Hematopoietic multipotent progenitor cell treated with erythropoietin and hydrocortisone succinate and interleukin-3 and kit ligand, for 8 days (in vitro differentiated cells): ENCODE measurements at regions not wholly inside any gene's neighbourhood (a gene's known extent, or its start where the extent isn't known, plus 50 kb on each side); places are given as distances from the start of the nearest gene placed in this dataset.

Experiments used
- DNase-seq: peaks from one replicate; pipeline ENCODE4 v3.0.0-alpha.2; 2015

GRCh38 chr15:46450112-46450809 is 815.4 kb downstream of the SQOR start:
- DNase-seq: no peak

GRCh38 chr15:46450810-46451182 is 816.0 kb downstream of the SQOR start:
- no peak for DNase-seq

- DNase-seq: no peak
Measured at GRCh38 chr15:46452297-46452820, 817.5 kb downstream of the SQOR start.

- DNase-seq: no peak
Measured at GRCh38 chr15:46456456-46456855, 821.6 kb downstream of the SQOR start.

- no peak for DNase-seq
Measured at GRCh38 chr15:46460431-46461094, 825.7 kb downstream of the SQOR start.

GRCh38 chr15:46461416-46461815 is 826.6 kb downstream of the SQOR start:
- DNase-seq: no peak

GRCh38 chr15:46467041-46467440 is 832.2 kb downstream of the SQOR start:
- no peak for DNase-seq

- DNase-seq: no peak
Measured at GRCh38 chr15:46471096-46471495, 836.3 kb downstream of the SQOR start.

- no peak for DNase-seq
Measured at GRCh38 chr15:46489276-46489675, 854.4 kb downstream of the SQOR start.

- no peak for DNase-seq
Measured at GRCh38 chr15:46496491-46497115, 861.8 kb downstream of the SQOR start.

- no peak for DNase-seq
Measured at GRCh38 chr15:46502667-46503066, 867.8 kb downstream of the SQOR start.

GRCh38 chr15:46518381-46518780 is 883.6 kb downstream of the SQOR start:
- DNase-seq: no peak

GRCh38 chr15:46523701-46524100 is 888.9 kb downstream of the SQOR start:
- DNase-seq: no peak

- no peak for DNase-seq
Measured at GRCh38 chr15:46525984-46526725, 891.3 kb downstream of the SQOR start.

GRCh38 chr15:46526726-46527110 is 891.9 kb downstream of the SQOR start:
- no peak for DNase-seq

- no peak for DNase-seq
Measured at GRCh38 chr15:46543626-46544025, 908.8 kb downstream of the SQOR start.

- DNase-seq: no peak
Measured at GRCh38 chr15:46548989-46549388, 914.2 kb downstream of the SQOR start.

GRCh38 chr15:46552316-46552715 is 917.5 kb downstream of the SQOR start:
- DNase-seq: no peak

- DNase-seq: no peak
Measured at GRCh38 chr15:46555547-46555946, 920.7 kb downstream of the SQOR start.

- no peak for DNase-seq
Measured at GRCh38 chr15:46556010-46556409, 921.2 kb downstream of the SQOR start.

GRCh38 chr15:46556559-46557379 is 921.9 kb downstream of the SQOR start:
- DNase-seq: no peak

- no peak for DNase-seq
Measured at GRCh38 chr15:46567968-46568367, 933.1 kb downstream of the SQOR start.
